Sigmoid colon (tissue), 4 donors: ENCODE measurements at regions not wholly inside any gene's neighbourhood (a gene's known extent, or its start where the extent isn't known, plus 50 kb on each side); places are given as distances from the start of the nearest gene placed in this dataset.

Experiments
- POLR2A ChIP-seq, 2 donors: fragments of 450-650 bp; IDR thresholded peaks; one replicate each; pipeline ENCODE4 v1.6.1; 2016; ENCODE audit warnings: antibody characterized with exemption in 2 of 2, mild to moderate bottlenecking in 2 of 2, moderate library complexity in 2 of 2
- POLR2AphosphoS5 ChIP-seq, 4 donors: sonication (generic); formaldehyde crosslinking; IDR thresholded peaks; one replicate each; pipeline ENCODE4 v1.6.1; 2017; ENCODE audit warnings: antibody characterized with exemption in 4 of 4
- TF ChIP-seq, protein P1 (sequence below), 4 experiments: fragments of 450-650 bp in 3 of 4; fragments of 200-600 bp in 1 of 4; IDR thresholded peaks; one replicate each; pipeline ENCODE4 v1.5.1; 2016 to 2019; ENCODE audit warnings: antibody characterized with exemption in 4 of 4, mild to moderate bottlenecking in 3 of 4, moderate library complexity in 2 of 4

DNA sequence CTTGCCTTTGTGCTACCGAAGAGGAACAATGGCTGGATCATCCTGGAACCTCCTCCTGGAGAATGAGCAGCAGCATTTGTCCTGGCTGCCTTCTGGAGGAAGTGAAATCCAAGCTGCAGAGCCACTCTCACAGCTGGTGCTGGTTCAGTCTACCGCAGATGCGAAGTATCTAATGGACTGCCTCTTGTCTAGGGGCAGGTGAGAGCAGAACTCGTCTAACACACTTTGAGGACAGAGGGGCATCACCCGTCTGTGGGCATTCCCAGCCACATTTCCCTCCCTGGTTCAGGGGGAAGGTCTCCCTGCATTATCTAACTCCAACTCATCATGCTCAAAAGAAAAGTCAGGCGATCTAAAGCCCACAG, 338.2 kb upstream of the GATB start:
- TF ChIP-seq, protein P1, sequence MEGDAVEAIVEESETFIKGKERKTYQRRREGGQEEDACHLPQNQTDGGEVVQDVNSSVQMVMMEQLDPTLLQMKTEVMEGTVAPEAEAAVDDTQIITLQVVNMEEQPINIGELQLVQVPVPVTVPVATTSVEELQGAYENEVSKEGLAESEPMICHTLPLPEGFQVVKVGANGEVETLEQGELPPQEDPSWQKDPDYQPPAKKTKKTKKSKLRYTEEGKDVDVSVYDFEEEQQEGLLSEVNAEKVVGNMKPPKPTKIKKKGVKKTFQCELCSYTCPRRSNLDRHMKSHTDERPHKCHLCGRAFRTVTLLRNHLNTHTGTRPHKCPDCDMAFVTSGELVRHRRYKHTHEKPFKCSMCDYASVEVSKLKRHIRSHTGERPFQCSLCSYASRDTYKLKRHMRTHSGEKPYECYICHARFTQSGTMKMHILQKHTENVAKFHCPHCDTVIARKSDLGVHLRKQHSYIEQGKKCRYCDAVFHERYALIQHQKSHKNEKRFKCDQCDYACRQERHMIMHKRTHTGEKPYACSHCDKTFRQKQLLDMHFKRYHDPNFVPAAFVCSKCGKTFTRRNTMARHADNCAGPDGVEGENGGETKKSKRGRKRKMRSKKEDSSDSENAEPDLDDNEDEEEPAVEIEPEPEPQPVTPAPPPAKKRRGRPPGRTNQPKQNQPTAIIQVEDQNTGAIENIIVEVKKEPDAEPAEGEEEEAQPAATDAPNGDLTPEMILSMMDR (IDR thresholded peaks at IDR 0.05) = no peak
- no peak for TF ChIP-seq POLR2A (IDR thresholded peaks at IDR 0.05)
- TF ChIP-seq POLR2AphosphoS5 (IDR thresholded peaks at IDR 0.05) = no peak
